HG03159 (cell line): ENCODE measurements at regions not wholly inside any gene's neighbourhood (a gene's known extent, or its start where the extent isn't known, plus 50 kb on each side); places are given as distances from the start of the nearest gene placed in this dataset.

Experiments used
- ATAC-seq: cut with Tn5 transposase; IDR thresholded peaks from one replicate; pipeline ENCODE4 v1.9.1; 2021; ENCODE audit warnings: mild to moderate bottlenecking, moderate library complexity; ENCODE audit not compliant: unreplicated experiment

DNA sequence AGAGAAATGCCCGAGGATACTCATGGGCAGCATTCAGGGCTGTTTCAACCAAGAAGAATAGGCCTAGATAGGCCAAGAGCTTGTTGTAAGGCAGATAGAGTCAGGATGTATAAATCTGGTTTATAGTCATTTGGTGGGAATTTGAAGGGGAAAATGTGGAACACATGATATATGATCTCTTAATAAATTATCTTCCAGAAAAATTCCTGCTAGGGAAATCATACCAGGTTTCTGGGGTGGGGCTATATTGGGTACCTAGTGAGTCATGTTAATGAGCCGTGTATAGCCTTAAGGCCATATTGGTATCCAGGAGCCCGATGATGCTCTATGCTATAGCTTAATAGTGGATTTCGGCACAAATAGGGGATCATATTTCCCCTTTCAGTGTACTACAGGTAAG lies 51.5 kb upstream of the HTR2A start:
- ATAC-seq: no peak

DNA sequence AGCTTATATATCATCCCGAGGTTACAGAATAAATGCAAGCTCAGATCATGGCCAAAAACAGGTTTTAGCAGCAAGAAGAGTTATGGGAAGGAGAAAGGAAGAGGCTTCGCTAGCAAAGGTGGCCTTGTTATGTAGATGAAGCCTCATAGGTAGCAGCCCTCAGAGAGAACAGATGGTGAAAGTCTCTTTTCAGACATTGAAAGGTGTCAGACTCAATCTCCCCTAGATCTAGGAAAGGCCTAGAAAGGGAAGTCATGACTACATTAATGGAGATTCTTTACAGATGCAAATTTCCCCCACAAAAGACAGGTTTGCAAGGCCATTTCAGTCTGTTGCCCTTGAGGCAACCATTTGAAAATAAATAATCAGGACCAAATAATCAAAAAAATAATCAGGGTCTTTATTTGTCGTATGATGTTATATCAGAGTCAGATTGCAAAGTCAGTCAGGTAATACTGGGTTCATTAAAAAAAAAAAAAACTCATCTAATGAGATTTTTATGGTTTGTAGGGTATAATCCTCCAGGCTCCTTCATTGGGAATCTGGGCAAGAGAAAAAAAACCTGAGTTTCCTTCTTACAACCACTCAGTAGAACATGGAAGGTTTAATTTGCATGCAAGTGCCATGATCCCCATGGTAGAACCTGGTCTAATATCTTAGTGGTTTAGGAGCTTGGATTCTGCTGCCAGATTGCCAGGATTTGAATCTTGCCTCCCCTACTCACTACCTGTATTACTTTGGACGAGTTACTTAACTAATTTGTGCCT lies 50.8 kb upstream of the HTR2A start:
- ATAC-seq: no peak
